Endothelial cell of umbilical vein (primary cell): ENCODE measurements at regions not wholly inside any gene's neighbourhood (a gene's known extent, or its start where the extent isn't known, plus 50 kb on each side); places are given as distances from the start of the nearest gene placed in this dataset.

ENCODE experiments used
- EZH2 ChIP-seq: IDR thresholded peaks from 2 replicates; pipeline ENCODE4 v1.6.1; 2012; ENCODE audit warnings: borderline replicate concordance, low read depth, mild to moderate bottlenecking, moderate library complexity, low read length, inconsistent platforms; ENCODE audit not compliant: severe bottlenecking
- POLR2A ChIP-seq: IDR thresholded peaks from 2 replicates; pipeline ENCODE4 v1.6.1; 2012; ENCODE audit warnings: low read depth, mild to moderate bottlenecking, control low read depth, low read length
- POLR2AphosphoS5 ChIP-seq: IDR thresholded peaks from 2 replicates; pipeline ENCODE4 v1.6.1; 2012; ENCODE audit warnings: low read depth, mild to moderate bottlenecking, control low read depth, low read length, moderate library complexity; ENCODE audit not compliant: insufficient read depth
- TF ChIP-seq, protein P1 (sequence below), 2 donors: IDR thresholded peaks; 1 replicate in 1 of 2; 2 replicates in 1 of 2; pipeline ENCODE4 v1.5.1; 2011; ENCODE audit warnings: low read length in 2 of 2, mild to moderate bottlenecking in 2 of 2, moderate library complexity in 2 of 2, control low read depth in 1 of 2, inconsistent platforms in 1 of 2, low read depth in 1 of 2; ENCODE audit not compliant: insufficient read depth in 1 of 2; ENCODE audit errors: extremely low read depth in 1 of 2
- TF ChIP-seq, protein P2 (sequence below): IDR thresholded peaks from 2 replicates; pipeline ENCODE4 v1.6.1; 2011; ENCODE audit not compliant: insufficient read depth, insufficient read length

DNA sequence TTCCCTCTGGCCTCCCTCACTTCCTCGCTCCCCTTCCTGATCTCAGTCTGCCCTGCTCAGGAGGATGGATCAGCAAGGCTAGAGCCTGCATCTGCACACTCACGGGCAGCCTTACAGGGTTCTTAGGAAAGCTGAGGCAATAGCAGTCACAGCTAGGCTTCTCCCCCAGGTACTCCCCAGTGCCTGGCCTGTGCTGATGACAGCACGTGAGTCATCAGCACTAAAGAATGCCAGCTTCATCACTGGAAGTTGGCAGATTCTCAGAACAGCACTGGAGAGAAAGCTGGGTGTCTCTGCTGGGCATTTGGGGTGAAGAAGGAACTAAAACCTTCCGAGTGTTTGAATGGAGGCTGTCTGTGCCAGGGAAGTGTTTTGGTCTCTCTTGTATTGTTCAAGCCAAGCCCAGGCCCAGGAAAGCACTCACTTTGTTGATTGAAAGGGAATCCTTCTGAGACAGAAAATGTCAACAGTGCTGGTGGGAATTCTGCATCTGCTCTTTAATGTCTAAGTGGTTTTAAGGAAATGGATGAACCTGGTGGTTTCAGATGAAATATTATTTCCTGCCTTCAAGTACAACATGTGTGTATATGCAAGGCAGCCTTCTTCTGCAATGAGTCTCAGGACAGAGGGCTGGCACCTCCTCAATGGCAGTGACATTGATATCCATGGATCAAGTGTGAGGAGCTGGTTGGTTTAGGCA lies 73.0 kb upstream of the SCOC start:
- TF ChIP-seq, protein P1, sequence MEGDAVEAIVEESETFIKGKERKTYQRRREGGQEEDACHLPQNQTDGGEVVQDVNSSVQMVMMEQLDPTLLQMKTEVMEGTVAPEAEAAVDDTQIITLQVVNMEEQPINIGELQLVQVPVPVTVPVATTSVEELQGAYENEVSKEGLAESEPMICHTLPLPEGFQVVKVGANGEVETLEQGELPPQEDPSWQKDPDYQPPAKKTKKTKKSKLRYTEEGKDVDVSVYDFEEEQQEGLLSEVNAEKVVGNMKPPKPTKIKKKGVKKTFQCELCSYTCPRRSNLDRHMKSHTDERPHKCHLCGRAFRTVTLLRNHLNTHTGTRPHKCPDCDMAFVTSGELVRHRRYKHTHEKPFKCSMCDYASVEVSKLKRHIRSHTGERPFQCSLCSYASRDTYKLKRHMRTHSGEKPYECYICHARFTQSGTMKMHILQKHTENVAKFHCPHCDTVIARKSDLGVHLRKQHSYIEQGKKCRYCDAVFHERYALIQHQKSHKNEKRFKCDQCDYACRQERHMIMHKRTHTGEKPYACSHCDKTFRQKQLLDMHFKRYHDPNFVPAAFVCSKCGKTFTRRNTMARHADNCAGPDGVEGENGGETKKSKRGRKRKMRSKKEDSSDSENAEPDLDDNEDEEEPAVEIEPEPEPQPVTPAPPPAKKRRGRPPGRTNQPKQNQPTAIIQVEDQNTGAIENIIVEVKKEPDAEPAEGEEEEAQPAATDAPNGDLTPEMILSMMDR (IDR thresholded peaks at IDR 0.05; ENCODE audit: extremely low read depth in 1 of 2, insufficient read depth in 1 of 2, low read depth in 1 of 2, low read length in 2 of 2): no peak
- TF ChIP-seq EZH2 (no peak), POLR2AphosphoS5 (no peak), POLR2A (no peak)
- TF ChIP-seq, protein P2, sequence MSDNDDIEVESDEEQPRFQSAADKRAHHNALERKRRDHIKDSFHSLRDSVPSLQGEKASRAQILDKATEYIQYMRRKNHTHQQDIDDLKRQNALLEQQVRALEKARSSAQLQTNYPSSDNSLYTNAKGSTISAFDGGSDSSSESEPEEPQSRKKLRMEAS: no peak
